ENCODE measurements at regions not wholly inside any gene's neighbourhood (a gene's known extent, or its start where the extent isn't known, plus 50 kb on each side); places are given as distances from the start of the nearest gene placed in this dataset.

DNA sequence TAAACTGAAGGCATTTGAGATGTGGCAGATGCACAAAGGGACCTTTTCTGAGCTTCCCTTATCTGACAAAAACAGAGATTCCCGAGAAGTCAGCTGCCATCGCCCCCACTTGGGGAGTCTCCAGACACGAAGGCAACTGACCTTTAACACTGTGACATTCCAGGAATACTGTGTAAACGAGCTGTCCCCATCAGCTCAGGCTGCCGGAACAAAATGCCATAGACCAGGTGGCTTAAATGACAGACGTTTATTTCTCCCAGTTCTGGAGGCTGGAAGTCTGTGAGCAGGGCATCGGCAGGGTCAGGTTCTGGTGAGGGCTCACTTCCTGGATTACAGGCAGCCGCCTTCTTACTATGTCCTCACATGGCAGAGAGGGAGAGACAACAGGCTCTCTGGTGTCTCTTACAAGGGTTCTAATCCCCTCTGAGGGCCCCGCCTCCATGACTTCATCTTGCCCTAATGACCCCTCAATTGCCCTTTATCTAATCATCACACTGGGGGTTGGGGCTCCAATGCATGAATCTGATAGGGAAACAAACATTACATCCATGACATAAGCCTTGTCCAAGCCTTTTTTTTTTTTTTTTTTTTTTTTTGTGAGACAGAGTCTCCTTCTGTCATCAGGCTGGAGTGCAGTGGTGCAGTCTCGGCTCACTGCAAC lies 178.5 kb upstream of the RPL38 start:
- TF ChIP-seq, protein P1, sequence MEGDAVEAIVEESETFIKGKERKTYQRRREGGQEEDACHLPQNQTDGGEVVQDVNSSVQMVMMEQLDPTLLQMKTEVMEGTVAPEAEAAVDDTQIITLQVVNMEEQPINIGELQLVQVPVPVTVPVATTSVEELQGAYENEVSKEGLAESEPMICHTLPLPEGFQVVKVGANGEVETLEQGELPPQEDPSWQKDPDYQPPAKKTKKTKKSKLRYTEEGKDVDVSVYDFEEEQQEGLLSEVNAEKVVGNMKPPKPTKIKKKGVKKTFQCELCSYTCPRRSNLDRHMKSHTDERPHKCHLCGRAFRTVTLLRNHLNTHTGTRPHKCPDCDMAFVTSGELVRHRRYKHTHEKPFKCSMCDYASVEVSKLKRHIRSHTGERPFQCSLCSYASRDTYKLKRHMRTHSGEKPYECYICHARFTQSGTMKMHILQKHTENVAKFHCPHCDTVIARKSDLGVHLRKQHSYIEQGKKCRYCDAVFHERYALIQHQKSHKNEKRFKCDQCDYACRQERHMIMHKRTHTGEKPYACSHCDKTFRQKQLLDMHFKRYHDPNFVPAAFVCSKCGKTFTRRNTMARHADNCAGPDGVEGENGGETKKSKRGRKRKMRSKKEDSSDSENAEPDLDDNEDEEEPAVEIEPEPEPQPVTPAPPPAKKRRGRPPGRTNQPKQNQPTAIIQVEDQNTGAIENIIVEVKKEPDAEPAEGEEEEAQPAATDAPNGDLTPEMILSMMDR (IDR thresholded peaks at IDR 0.05) = no peak
- TF ChIP-seq POLR2A (IDR thresholded peaks at IDR 0.05) = no peak

Data from uterus (tissue), 2 donors.